G401.6 (cell line): ENCODE measurements at regions not wholly inside any gene's neighbourhood (a gene's known extent, or its start where the extent isn't known, plus 50 kb on each side); places are given as distances from the start of the nearest gene placed in this dataset.
"Not testable (repeated sequence)": the region's sequence is repeated elsewhere in the genome, so short reads cannot be mapped to it uniquely, and the experiment has no call there.

ENCODE experiments used
- FAIRE-seq: peaks from 2 replicates; lab custom pipeline; 2012; peaks lifted over from hg19 to GRCh38; lab: Jason Lieb, UNC

DNA sequence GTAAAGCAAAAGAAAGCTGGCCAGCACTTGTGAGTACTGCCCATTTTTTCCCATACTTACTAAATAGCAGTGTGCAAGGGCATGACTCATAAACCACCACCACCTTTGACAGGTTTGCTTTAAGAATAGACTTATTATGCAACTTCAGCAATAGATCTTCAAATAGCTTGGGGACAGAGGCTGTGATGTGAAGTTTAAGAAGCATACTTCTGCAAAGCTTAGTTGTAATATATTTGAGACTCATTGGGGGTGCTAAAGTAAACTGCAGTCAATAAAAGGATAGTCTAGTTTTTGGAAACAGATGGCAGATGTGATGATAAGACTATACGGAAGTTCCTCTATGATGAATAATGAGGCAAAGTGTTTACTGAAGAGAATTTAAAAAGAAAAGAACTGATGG, 210.0 kb downstream of the PLA2G4A start:
- FAIRE-seq: no peak

DNA sequence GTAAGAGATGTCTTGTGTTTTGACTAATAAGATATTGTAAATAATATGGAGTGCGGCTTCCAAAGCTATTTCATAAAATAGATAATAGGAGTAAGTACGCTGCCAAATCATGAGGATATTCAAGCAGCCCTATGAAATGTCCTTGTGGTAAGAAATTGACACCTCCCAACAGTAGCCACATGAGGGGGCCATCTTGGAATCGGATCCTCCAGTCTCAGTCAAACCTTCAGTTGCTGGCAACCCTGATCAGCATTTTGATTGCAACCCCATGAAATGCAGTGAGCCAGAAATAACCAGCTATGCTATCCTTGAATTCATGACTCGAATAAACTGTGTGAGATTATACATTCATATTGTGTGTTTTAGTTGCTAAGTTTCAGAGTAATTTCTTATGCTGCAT, 212.4 kb downstream of the PLA2G4A start:
- no peak for FAIRE-seq

DNA sequence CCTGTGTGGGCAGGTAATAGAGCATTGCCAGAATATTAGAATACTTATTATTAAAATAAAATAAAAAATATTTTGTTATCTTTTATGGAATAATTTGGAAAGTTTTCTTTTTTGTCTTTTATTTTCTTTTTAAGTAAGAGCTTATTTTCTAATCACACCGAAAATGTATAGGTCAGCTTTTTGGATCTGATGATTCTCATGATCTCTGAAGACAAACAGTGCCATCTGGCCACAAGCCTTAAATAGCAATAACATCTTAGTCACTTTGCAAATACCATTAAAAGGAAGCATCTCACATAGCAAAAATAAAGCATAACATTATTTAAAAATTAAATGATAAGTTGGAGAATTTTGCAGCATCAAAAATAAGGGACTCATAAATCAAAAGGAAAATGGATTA, 213.8 kb downstream of the PLA2G4A start:
- no peak for FAIRE-seq

DNA sequence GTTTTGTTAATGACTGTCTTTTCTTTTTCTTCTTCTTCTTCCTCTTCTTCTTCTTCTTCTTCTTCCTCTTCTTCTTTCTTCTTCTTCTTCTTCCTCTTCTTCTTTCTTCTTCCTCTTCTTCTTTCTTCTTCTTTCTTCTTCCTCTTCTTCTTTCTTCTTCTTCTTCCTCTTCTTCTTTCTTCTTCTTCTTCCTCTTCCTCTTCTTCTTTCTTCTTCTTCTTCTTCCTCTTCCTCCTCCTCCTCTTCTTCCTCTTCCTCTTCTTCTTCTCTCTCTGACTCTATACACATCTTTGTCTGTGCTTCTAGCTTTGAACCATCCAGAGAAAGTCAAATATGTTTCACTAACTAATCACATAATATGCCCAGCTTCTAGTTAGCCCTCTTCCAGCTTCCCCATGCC, 214.7 kb downstream of the PLA2G4A start:
- FAIRE-seq: not testable (repeated sequence)

DNA sequence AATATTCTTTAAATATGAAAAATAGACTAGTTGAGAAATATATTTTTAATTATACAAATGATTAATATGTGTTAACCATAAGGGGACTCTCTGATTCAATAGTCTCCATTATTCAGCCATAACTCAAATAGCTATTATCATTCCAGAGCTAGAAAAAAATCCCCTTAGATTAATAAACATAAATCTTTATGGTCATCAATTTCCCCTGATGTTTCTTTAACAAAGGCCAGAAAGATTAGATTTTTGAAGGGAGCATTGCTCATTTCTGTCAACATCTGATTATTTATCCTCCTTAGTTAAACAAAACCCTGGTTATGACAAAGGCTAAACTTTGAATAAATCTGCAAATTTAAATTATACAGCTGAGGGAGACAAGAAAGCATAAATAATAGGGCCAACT, 215.7 kb downstream of the PLA2G4A start:
- no peak for FAIRE-seq

DNA sequence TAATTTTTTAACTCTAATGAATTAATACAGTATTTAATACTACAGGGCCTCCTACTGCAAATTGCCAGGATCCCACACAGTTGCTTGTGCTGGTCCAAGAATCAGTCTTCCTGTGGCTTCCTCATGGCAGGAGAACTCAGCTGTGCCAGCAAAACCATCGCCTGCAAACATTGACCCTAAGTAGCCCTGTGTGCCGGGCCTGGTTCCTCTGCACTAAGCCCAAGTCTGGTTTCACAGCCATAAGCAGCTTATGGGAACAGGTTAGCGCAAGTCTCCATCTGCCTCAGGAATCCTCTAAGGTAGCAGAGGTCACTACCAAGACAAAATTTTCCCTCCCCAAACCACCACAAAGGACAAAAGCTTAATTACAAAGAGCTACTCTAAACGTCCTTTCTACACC, 216.6 kb downstream of the PLA2G4A start:
- FAIRE-seq: no peak

DNA sequence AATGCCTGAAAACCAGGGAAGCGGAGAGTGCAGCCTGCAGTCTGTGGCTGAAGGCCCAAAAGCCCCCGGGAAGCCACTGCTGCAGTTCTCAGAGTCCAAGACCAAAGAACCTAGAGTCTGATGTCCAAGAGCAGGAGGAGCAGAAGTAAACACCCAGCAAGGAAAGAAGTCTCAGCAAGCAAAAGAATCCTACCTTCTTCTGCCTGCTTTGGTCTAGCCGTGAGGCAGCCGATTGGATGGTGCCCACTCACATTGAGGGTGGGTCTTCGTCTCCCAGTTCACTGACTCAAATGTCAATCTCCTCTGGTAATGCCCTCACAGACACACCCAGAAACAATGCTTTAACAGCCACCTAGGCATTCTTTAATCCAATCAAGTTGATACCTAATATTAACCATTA, 217.5 kb downstream of the PLA2G4A start:
- no peak for FAIRE-seq

DNA sequence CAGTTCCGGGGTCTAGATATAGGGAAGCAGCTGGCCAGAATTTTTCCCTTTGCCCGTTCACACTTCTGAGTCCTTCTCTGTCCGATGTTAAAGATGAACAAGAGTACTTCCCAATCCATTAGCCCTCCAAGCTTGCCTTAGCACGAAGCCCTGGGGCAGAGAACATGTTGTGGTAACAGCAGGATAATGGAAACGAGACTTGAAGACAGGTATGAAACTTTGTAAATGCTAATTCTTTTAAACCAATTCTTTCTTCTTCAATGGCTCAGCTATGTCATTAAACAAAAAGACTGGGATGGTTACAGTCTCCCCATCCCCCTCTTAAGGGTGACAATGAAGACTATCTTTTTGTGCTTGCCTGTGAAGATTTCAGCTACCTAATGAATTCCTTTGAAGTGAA, 218.5 kb downstream of the PLA2G4A start:
- no peak for FAIRE-seq

DNA sequence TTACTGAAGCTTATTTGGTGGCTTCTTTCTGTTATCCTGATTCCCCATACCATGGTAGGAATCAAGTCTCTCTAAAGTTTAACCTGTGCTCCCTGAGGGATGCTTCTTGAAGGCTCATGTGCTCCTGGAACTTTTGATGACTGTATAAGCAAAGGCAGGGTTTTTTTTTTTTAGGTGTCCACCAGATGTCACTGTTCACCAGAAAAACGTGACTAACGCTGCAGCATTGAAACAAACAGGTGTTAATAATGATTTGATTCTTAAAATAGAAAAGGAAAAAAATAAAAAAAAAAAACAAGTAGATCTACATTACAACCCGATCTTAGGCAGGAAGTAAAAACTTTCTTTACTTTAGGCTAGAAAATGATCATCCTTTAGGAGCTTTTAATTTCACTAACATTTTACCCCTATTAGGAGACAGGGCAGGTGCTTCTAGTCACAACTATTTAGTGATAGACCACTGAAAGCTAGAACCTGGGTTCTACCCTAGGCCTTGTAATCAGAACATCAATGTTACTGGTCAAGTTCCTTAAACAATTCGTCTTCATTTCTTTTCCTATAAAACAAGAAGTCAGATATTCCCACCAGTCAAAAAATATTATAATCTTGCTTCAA, 223.0 kb downstream of the PLA2G4A start:
- FAIRE-seq: peak; percentile 89

DNA sequence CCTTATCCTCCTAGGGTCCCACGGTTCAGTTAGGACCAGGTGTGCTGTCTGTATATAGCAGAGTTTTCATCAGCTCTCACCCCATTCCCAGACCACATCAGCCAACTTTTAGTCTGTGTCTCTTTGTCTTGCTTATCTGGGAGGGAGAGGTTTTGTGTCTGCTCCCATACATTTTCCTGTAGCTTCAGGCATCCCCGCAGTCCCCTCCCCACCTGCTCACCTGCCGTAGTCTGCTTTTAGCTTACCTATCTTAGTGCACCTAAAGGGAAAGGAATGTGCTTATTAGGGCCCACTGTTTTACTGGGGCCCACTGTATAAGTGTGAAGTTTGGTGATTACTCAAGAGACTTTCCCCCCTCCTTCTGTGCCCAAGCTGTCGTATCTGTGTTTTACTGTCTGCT, 225.1 kb downstream of the PLA2G4A start:
- FAIRE-seq: no peak

DNA sequence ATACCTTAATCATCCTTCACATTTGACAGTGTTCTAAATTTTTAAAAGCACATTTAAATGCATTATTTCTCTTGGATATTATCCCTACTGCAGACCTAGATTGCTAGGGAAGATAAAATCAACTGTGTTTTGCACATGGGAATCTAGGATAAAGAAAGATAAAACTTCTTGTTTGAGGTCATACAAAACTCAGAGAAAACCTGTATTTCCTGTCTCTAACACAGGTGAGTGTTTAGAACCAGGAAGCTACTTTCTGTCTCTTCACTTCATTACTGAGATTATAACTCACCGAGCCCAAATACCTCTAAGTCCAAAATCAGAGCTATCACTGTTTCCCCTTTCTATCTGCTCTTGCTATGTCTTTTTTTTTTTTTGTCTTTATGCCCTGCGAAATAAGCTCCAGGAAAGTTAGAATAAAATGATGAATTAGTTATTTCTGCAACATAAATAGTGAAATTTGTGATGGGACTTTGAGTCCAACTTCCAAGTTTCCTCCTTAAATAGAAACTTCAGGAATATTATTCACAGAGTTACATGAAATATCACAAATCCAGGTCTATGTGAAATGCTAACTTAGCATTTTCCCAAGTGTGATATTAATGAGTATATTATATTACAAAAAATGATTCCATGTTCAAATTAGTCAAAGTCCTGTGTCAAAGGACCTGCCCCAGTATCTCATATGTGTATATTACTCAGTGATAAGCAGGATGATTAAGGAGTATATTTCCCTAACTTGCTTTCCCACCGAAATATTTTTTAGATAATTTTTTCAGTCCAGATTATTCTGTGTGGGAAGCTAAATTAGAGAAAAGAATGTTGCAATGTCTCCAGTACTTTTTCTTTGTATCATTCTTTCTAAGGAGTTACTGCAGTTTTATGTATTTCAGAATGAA, 226.4 kb downstream of the PLA2G4A start:
- FAIRE-seq: no peak

DNA sequence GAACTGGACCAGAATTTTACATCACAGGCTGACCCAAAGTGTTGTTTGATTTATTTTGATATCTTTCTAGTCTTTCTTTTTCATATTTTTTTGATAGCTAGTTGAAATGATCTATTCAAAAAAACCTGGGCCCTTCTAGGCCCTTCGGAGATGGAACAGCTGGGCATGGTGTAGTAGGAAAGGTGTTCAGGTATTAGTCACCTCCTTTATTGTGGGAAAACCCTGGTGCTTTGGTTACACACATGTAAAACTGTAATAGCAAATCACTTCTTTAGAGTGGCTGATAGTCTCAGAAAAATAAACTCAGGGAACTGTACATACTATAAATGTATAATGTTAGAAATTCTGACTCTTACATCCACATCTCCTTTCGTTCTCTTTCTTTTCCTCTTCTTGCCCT, 234.5 kb downstream of the PLA2G4A start:
- FAIRE-seq: no peak

DNA sequence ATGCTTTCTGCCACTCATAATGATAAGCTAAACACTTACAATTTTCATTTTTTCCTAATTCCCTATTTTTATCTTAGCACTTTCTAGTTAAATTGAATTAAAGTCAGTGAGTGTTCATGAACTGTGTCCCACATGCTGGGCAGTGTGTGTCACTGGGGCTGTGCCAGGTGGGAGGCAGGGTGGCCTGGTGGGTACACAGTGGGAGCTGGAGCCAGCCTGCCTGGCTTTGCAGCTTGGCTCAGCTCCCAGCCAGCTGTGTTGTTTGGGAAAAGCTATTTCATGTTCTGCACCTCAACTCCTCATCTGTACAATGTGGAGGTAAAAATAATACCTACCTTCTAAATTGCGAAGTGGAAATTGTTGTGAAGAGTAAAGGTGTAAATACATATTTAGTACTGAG, 238.4 kb downstream of the PLA2G4A start:
- no peak for FAIRE-seq

DNA sequence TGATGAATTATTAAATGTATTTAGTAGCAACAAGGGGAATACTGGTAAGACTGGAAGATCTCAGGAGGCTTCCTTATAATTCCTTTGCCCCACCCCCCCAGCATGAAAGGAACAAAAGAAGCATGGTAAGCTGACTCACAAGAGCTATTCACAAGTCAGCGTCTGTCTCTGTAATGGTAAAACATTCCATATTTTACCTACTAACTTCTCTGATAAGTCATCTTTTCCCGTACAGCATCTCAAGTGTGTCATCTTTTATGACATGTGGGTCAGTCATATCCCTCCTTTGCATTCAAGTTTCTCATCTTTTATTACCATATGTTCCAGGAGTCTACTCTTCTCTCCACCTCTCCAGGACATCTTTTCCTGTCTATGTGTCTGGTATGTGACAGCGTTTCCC, 241.3 kb downstream of the PLA2G4A start:
- no peak for FAIRE-seq

DNA sequence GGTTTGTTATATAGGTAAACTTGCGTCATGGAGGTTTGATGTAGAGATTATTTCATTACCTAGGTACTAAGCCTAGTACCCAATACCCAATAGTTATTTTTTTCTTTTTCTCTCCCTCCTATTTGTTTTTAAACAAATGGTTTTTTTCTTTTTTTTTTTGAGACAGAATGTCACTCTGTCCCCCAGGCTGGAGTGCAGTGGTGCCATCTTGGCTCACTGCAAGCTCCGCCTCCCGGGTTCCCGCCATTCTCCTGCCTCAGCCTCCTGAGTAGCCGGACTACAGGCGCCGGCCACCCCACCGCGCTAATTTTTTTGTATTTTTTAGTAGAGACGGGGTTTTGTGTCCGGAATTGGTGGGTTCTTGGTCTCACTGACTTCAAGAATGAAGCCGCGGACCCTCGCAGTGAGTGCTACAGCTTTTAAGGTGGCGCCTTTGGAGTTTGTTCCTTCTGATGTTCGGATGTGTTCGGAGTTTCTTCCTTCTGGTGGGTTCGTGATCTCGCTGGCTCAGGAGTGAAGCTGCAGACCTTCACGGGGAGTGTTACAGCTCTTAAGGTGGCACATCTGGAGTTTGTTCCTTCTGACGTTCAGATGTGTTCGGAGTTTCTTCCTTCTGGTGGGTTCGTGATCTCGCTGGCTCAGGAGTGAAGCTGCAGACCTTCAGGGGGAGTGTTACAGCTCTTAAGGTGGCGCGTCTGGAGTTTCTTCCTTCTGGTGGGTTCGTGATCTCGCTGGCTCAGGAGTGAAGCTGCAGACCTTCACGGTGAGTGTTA, 243.7 kb downstream of the PLA2G4A start:
- FAIRE-seq: not testable (repeated sequence)

DNA sequence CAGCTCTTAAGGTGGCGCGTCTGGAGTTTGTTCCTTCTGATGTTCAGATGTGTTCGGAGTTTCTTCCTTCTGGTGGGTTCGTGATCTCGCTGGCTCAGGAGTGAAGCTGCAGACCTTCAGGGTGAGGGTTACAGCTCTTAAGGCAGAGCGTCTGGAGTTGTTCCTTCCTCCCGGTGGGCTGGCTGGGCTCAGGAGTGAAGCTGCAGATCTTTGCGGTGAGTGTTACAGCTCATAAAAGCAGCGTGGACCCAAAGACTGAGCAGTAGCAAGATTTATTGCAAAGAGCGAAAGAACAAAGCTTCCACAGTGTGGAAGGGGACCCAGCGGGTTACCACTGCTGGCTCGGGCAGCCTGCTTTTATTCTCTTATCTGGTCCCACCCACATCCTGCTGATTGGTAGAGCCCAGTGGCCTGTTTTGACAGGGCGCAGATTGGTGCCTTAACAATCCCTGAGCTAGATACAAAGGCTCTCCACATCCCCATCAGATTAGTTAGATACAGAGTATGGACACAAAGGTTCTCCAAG, 244.3 kb downstream of the PLA2G4A start:
- not testable (repeated sequence) for FAIRE-seq

DNA sequence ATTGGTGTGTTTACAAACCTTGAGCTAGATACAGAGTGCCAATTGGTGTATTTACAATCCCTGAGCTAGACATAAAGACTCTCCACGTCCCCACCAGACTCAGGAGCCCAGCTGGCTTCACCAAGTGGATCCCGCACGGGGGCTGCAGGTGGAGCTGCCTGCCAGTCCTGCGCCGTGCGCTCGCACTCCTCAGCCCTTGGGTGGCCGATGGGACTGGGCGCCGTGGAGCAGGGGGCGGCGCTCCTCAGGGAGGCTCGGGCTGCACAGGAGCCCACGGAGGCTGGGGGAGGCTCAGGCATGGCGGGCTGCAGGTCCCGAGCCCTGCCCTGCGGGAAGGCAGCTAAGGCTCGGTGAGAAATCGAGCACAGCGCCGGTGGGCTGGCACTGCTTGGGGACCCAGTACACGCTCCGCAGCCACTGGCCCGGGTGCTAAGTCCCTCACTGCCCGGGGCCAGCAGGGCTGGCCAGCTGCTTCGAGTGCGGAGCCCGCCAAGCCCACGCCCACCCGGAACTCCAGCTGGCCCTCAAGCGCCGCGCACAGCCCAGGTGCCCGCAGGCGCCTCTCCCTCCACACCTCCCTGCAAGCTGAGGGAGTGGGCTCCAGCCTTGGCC, 245.0 kb downstream of the PLA2G4A start:
- not testable (repeated sequence) for FAIRE-seq

DNA sequence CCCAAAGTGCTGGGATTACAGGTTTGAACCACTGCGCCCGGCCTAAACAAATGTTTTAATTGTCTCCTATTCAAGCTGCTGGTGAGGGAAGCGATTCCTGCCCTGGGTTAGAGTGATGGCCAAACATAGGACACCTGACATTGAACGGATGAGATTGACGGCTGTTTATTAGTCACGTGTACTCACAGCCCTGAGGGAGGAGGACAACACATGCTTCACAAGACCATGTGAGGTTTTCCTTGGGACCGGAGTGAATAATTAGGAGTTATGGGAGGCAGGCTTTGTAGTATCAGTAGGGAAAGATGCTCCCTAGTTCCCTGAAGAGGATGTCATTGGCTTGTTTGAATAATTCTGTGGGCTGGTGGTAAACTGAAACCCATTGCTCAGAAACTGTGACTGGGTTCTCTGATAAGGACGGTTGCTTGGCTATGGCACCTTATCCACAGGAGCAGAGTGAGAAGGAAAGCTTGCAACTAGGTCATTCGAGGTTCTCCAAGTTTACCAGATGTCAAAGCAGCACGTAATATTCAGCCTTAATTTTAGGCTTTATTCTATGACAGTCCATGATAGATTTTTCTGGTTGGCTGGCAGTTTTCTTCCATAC, 245.8 kb downstream of the PLA2G4A start:
- FAIRE-seq: no peak

DNA sequence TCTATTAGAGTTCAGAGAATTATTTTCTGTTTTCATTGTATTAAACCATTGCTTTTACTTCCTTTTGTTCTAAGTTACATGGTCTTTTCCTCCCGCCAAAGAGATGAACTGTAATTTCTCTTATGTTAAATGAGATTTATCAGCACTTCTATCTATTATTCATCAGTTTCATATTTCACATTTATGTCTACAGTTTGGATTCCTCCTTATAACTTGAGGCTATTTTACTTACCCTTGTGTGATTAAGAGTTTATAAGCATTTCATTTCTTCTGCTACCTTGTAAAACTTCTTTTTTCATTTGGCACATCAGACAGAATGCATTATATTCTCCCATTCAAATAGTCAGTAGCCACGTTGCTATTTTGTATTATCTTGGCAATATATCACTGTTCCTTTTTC, 248.2 kb downstream of the PLA2G4A start:
- no peak for FAIRE-seq

DNA sequence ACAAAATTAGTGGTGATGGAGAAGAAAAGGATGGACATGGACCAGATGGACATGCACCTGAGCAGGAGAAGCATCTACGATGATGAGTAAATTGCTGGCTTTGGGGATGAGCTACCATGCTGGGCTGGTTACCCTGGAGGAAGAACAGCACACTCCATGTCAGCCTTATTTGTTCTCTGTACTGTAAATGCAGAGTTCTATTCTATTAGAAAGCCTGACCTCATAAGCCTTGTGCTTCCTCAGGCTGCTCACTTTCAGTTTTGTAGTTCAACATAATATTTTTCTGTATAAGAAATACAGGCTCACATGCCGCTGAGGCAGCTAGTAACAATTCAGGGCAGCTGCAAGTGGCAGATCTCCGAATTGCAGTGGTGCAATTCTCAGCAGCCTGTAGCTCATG, 249.6 kb downstream of the PLA2G4A start:
- no peak for FAIRE-seq

DNA sequence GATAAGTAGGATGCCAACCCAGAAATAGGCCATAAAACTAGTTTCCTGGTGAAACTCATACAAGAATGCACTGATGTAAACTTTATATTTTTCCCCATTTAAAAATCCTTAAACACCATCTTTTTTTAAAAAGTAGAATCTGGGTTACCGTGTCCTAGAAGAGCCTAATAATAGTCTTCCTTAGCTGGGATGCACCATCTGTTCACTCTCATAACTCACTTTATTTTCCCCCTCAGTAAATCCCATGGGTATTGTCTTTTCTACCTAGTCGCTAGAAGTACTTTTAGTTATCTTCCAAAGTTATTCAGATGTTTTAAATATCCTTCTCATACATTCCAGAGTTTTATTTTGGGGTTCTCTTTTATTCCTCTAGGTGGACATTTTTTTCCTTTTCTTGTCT, 250.2 kb downstream of the PLA2G4A start:
- no peak for FAIRE-seq

DNA sequence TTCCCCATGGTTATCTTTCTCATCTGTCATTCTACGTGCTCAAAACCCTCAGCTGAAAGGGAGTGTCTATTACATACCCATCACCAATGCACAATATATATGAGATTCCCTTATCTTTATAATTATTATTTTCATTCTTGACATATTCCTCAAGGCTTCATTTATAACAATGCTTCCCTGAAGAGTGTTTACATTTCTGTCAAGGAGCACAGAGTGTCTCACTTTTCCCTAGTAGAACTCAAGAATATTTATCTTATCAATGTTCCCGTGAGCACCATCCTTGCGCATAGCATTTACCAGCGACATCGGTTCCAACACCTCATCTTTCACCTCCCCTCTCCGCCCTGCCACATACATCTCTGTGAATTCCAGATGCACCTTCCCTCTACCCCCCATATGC, 250.6 kb downstream of the PLA2G4A start:
- no peak for FAIRE-seq
